LNCAP (cell line): ENCODE measurements at regions not wholly inside any gene's neighbourhood (a gene's known extent, or its start where the extent isn't known, plus 50 kb on each side); places are given as distances from the start of the nearest gene placed in this dataset.

Experiments
- CTCF ChIP-seq: fragments of 450-650 bp; IDR thresholded peaks from 2 replicates; pipeline ENCODE4 v1.5.1; 2017; ENCODE audit warnings: mild to moderate bottlenecking

- TF ChIP-seq CTCF: no peak
Measured at GRCh38 chr3:187519428-187519890, 150.7 kb downstream of the SST start.

- TF ChIP-seq CTCF: no peak
Measured at GRCh38 chr3:187518616-187519015, 150.4 kb downstream of the RTP4 start.

- no peak for TF ChIP-seq CTCF
Measured at GRCh38 chr3:187518207-187518606, 150.0 kb downstream of the RTP4 start.

- no peak for TF ChIP-seq CTCF
Measured at GRCh38 chr3:187516446-187517185, 148.4 kb downstream of the RTP4 start.

- no peak for TF ChIP-seq CTCF
Measured at GRCh38 chr3:187507905-187508304, 139.7 kb downstream of the RTP4 start.

GRCh38 chr3:187507266-187507665 lies 139.1 kb downstream of the RTP4 start:
- TF ChIP-seq CTCF: no peak

- no peak for TF ChIP-seq CTCF
Measured at GRCh38 chr3:187504435-187504834, 136.2 kb downstream of the RTP4 start.

GRCh38 chr3:187498211-187498724 lies 130.1 kb downstream of the RTP4 start:
- TF ChIP-seq CTCF: no peak
